ENCODE measurements at regions not wholly inside any gene's neighbourhood (a gene's known extent, or its start where the extent isn't known, plus 50 kb on each side); places are given as distances from the start of the nearest gene placed in this dataset.

DNA sequence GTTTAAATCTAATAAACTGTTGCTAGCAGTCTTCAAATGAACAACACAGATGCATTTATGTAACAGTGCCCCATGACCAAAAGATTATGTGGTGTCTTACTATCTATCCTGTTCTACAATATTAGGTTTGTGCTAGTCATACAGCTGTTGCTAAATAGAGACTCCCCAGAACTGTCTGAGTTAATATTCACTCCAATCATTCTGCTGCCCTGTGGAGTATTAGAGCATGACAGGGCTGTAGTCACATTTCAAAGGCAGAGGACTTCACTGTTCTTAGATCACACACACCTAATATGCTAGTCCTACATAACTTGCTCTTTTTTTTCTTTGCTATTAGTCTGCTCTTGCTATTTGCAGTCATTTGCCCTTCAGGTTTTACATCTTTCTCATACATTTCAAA is 157.6 kb upstream of the MDGA2 start:
- TF ChIP-seq, protein P1, sequence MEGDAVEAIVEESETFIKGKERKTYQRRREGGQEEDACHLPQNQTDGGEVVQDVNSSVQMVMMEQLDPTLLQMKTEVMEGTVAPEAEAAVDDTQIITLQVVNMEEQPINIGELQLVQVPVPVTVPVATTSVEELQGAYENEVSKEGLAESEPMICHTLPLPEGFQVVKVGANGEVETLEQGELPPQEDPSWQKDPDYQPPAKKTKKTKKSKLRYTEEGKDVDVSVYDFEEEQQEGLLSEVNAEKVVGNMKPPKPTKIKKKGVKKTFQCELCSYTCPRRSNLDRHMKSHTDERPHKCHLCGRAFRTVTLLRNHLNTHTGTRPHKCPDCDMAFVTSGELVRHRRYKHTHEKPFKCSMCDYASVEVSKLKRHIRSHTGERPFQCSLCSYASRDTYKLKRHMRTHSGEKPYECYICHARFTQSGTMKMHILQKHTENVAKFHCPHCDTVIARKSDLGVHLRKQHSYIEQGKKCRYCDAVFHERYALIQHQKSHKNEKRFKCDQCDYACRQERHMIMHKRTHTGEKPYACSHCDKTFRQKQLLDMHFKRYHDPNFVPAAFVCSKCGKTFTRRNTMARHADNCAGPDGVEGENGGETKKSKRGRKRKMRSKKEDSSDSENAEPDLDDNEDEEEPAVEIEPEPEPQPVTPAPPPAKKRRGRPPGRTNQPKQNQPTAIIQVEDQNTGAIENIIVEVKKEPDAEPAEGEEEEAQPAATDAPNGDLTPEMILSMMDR (IDR thresholded peaks at IDR 0.05), result no peak
- no peak for TF ChIP-seq POLR2A (IDR thresholded peaks at IDR 0.05)

Data from upper lobe of left lung (tissue), 4 donors.